Mesendoderm (in vitro differentiated cells): ENCODE measurements at regions not wholly inside any gene's neighbourhood (a gene's known extent, or its start where the extent isn't known, plus 50 kb on each side); places are given as distances from the start of the nearest gene placed in this dataset.

Source experiments
- DNase-seq: peaks from one replicate; pipeline ENCODE4 v3.0.0; 2013
- H2AK5ac ChIP-seq: 2 replicates; pipeline ENCODE4 v1.6.1; 2013; ENCODE audit warnings: low read length, inconsistent platforms
- H2BK120ac ChIP-seq: 2 replicates; pipeline ENCODE4 v1.6.1; 2013; ENCODE audit warnings: low read depth, mild to moderate bottlenecking, low read length, moderate library complexity, mixed read lengths
- H2BK15ac ChIP-seq: replicated peaks from 2 replicates; pipeline ENCODE4 v1.6.1; 2013; ENCODE audit warnings: low read depth, mild to moderate bottlenecking, moderate library complexity
- H2BK5ac ChIP-seq: 2 replicates; pipeline ENCODE4 v1.6.1; 2013; ENCODE audit warnings: low read length, inconsistent platforms
- H3K18ac ChIP-seq: 2 replicates; pipeline ENCODE4 v1.6.1; 2013; ENCODE audit warnings: mild to moderate bottlenecking, low read length, mixed read lengths
- H3K23ac ChIP-seq: one replicate; pipeline ENCODE4 v1.6.1; 2013; ENCODE audit warnings: low read length
- H3K27ac ChIP-seq: 2 replicates; pipeline ENCODE4 v1.5.1; 2013; ENCODE audit warnings: low read depth, mild to moderate bottlenecking, inconsistent platforms, low read length, moderate library complexity
- H3K27me3 ChIP-seq: 2 replicates; pipeline ENCODE4 v1.6.1; 2013; ENCODE audit warnings: low read length, control low read depth, mild to moderate bottlenecking, inconsistent platforms; ENCODE audit not compliant: insufficient read depth, poor library complexity
- H3K36me3 ChIP-seq: 2 replicates; pipeline ENCODE4 v1.6.1; 2013; ENCODE audit warnings: low read length, inconsistent platforms; ENCODE audit not compliant: control insufficient read depth, insufficient read depth
- H3K4ac ChIP-seq: one replicate; pipeline ENCODE4 v1.6.1; 2013; ENCODE audit warnings: low read depth, mild to moderate bottlenecking, low read length, moderate library complexity
- H3K4me1 ChIP-seq: 2 replicates; pipeline ENCODE4 v1.6.1; 2013; ENCODE audit warnings: low read depth, low read length, inconsistent platforms; ENCODE audit not compliant: control insufficient read depth
- H3K4me2 ChIP-seq: 2 replicates; pipeline ENCODE4 v1.6.1; 2013; ENCODE audit warnings: low read length
- H3K4me3 ChIP-seq: 2 replicates; pipeline ENCODE4 v1.5.1; 2013; ENCODE audit warnings: mild to moderate bottlenecking, low read length
- H3K56ac ChIP-seq: one replicate; pipeline ENCODE4 v1.6.1; 2013; ENCODE audit warnings: low read length
- H3K79me1 ChIP-seq: 2 replicates; pipeline ENCODE4 v1.6.1; 2013; ENCODE audit warnings: low read length, inconsistent platforms
- H3K79me2 ChIP-seq: 2 replicates; pipeline ENCODE4 v1.6.1; 2013; ENCODE audit warnings: mild to moderate bottlenecking, low read length; ENCODE audit not compliant: control insufficient read depth, insufficient read depth
- H3K9ac ChIP-seq: 2 replicates; pipeline ENCODE4 v1.6.1; 2013; ENCODE audit warnings: low read length, inconsistent platforms
- H4K5ac ChIP-seq: one replicate; pipeline ENCODE4 v1.6.1; 2013; ENCODE audit warnings: low read length
- H4K8ac ChIP-seq: one replicate; pipeline ENCODE4 v1.6.1; 2013; ENCODE audit warnings: low read depth, mild to moderate bottlenecking, control low read depth, low read length, moderate library complexity
- WGBS: extraction: QIAGEN DNeasy Blood & Tissue Kit; methylation state at CpG from one replicate; pipeline ENCODE4 v1.1.7; 2013; ENCODE audit warnings: low lambda C conversion rate, missing lambda C conversion rate; ENCODE audit not compliant: insufficient coverage; ENCODE audit errors: extremely low coverage; 5-methylcytosine and 5-hydroxymethylcytosine counted together

DNA sequence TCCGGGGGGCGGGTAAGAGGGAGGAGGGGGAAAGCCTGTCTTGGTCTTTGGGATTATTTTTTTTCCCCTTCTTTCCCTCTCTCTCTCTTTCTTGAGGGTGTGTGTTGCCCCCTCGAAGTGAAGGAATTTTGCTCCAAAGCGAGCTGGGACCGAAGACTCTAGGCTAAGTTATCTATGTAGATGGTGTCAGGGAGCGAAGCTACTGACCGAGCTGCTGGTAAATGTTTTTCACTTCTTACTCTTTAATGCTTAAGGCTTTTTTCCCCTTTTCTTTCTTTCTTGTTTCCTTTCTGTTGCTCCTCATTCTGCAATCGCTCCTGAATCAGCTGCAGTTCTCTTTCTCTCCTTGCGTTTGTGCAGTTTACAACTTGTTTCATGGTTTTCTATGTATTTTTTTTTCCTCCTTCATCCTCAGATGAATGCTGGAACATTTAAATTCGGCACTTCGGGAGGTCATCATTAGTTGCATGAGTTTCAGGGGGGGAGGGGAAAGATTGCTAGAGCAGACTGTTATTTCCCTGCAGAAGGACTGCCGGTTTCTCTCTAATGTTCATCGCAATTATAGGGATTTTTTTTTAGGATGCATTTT, 1312.0 kb upstream of the WWC1 start:
- Histone ChIP-seq H3K27ac (no peak overlapping the region), H4K8ac (no peak overlapping the region), H3K9ac (peak overlapping the region; percentile 53), H3K79me2 (no peaks in the 10 kb centered on the region), H3K79me1 (no peaks in the 10 kb centered on the region), H3K4ac (no peak overlapping the region), H3K18ac (no peak overlapping the region), H3K36me3 (no peaks in the 10 kb centered on the region), H4K5ac (no peak overlapping the region), H3K4me3 (peak overlapping the region; percentile 36), H3K23ac (no peak overlapping the region), H2BK120ac (no peak overlapping the region), H2BK5ac (no peak overlapping the region), H3K27me3 (no peaks in the 10 kb centered on the region), H3K4me2 (peak overlapping the region; percentile 91), H2BK15ac (no peak overlapping the region), H3K56ac (peak overlapping the region; percentile 90), H3K4me1 (no peaks in the 10 kb centered on the region), H2AK5ac (no peak overlapping the region)
- peak; percentile 7 for DNase-seq
- no CpG with 5 or more reads among the region's 13 CpGs for WGBS

DNA sequence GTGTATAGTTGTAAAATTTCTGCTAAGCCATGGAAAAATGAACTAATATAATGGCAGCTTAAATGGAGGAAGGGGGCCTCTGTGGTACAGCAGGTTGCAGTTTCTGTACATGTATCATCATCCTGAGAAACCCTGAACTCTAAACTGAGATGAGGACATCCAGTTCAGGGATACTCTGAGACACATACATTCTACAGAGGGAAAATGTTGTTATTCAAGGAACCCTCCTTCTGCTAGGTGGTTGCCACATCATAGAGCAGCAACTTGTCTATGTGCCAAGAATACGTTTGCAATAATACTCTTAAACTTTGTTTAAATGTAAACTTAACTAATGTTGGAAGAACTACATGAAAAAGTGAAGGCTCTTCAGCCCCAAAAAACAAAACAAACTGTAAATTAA, 1310.8 kb upstream of the WWC1 start:
- Histone ChIP-seq H2AK5ac (no peak overlapping the region), H2BK5ac (no peak overlapping the region), H3K4me2 (no peak overlapping the region), H2BK120ac (no peak overlapping the region), H3K79me1 (no peaks in the 10 kb centered on the region), H4K5ac (no peak overlapping the region), H3K4me3 (no peak overlapping the region), H3K18ac (no peak overlapping the region), H3K9ac (no peak overlapping the region), H3K4ac (no peak overlapping the region), H4K8ac (no peak overlapping the region), H3K23ac (no peak overlapping the region), H3K27ac (no peak overlapping the region), H3K36me3 (no peaks in the 10 kb centered on the region), H3K27me3 (no peaks in the 10 kb centered on the region), H3K79me2 (no peaks in the 10 kb centered on the region), H3K56ac (no peak overlapping the region), H3K4me1 (no peaks in the 10 kb centered on the region), H2BK15ac (no peak overlapping the region)
- no CpG with 5 or more reads among the region's 1 CpG for WGBS
- DNase-seq, result no peak

DNA sequence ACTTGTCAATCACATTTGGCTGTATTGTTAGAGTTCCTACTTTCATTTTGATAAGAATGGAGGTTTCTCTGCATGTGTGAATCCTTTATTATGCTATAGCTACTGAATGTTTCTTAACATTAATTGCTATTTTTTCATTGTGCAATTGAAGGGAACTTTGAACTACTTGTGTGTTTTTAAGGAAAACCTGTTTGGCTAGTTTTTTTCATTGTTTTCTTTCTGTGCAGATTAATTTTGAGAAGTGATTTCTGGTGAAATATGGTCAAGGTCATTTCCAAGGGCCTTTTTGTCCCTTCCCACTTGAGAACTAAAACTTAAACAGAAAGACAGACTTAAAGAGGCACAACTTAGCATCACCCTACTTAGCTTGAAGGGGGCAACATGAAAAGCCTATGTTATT, 1309.2 kb upstream of the WWC1 start:
- H2BK5ac ChIP-seq, result no peak overlapping the region
- no peak overlapping the region for H3K27ac ChIP-seq
- H2BK15ac ChIP-seq, result no peak overlapping the region
- H3K23ac ChIP-seq, result no peak overlapping the region
- no peak overlapping the region for H4K5ac ChIP-seq
- no peak overlapping the region for H2BK120ac ChIP-seq
- no peak for DNase-seq
- no peak overlapping the region for H4K8ac ChIP-seq
- H2AK5ac ChIP-seq, result no peak overlapping the region
- no peaks in the 10 kb centered on the region for H3K36me3 ChIP-seq
- H3K79me2 ChIP-seq, result no peaks in the 10 kb centered on the region
- H3K79me1 ChIP-seq, result no peaks in the 10 kb centered on the region
- no peak overlapping the region for H3K4me3 ChIP-seq
- H3K18ac ChIP-seq, result no peak overlapping the region
- no peak overlapping the region for H3K4me2 ChIP-seq
- H3K56ac ChIP-seq, result no peak overlapping the region
- H3K4me1 ChIP-seq, result no peaks in the 10 kb centered on the region
- no peak overlapping the region for H3K4ac ChIP-seq
- no peaks in the 10 kb centered on the region for H3K27me3 ChIP-seq
- H3K9ac ChIP-seq, result no peak overlapping the region

DNA sequence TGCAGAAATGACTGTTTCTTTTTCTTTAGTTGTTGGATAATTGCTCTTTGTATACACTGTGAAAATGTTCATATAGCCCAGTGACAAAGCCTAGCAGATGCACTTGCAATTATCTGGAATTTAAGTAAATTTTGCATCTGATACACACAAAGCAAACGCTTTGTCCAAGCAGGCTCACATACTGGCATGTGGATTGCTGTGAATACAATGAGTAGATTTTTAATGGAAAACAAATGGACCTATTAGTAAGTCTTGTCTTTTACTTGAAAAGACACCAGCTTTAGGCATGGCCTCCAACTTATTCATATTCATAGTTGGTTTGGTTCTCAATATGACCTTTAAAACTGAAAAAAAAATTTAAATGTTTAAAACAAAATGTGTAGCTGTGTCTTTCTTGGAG, 1299.8 kb upstream of the WWC1 start:
- Histone ChIP-seq H3K23ac (no peak overlapping the region), H2AK5ac (no peak overlapping the region), H3K4me3 (no peak overlapping the region), H2BK5ac (no peak overlapping the region), H4K5ac (no peak overlapping the region), H3K4me2 (no peak overlapping the region), H3K9ac (no peak overlapping the region), H3K27me3 (no peaks in the 10 kb centered on the region), H3K79me1 (no peaks in the 10 kb centered on the region), H3K56ac (no peak overlapping the region), H3K79me2 (no peaks in the 10 kb centered on the region), H2BK120ac (no peak overlapping the region), H3K4me1 (peaks cover 5% of the 10 kb centered on the region), H3K27ac (no peak overlapping the region), H2BK15ac (no peak overlapping the region), H4K8ac (no peak overlapping the region), H3K18ac (no peak overlapping the region), H3K4ac (no peak overlapping the region), H3K36me3 (no peaks in the 10 kb centered on the region)
- WGBS, result no CpG with 5 or more reads among the region's 1 CpG
- DNase-seq, result no peak

DNA sequence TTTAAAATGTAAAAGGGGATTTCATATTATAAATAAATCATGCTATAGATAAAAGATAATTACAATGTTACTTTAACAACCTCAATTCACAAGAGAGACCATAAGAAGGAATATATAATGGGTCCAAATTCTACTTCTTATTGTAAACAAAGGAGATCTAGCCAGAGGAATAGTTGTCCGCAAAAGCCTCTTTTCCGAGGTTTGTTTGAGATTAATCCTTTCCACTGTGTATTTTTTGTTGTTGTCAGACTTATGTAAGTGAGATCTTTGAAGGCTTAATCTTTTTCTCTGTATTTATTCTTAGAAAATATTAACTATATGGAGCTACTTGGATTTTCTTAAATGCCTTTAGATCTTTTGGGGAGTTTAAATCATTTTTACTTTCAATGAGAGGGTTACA, 1299.3 kb upstream of the WWC1 start:
- Histone ChIP-seq H3K23ac (no peak overlapping the region), H3K4me3 (no peak overlapping the region), H3K9ac (no peak overlapping the region), H3K79me2 (no peaks in the 10 kb centered on the region), H3K18ac (no peak overlapping the region), H3K4me1 (peaks cover 5% of the 10 kb centered on the region), H3K4me2 (no peak overlapping the region), H4K8ac (no peak overlapping the region), H2BK5ac (no peak overlapping the region), H3K36me3 (no peaks in the 10 kb centered on the region), H3K56ac (no peak overlapping the region), H3K4ac (no peak overlapping the region), H2BK15ac (no peak overlapping the region), H2AK5ac (no peak overlapping the region), H2BK120ac (no peak overlapping the region), H3K27ac (no peak overlapping the region), H4K5ac (no peak overlapping the region), H3K79me1 (no peaks in the 10 kb centered on the region), H3K27me3 (no peaks in the 10 kb centered on the region)
- DNase-seq, result no peak
- WGBS, result no CpG with 5 or more reads among the region's 2 CpGs
